ENCODE measurements at regions not wholly inside any gene's neighbourhood (a gene's known extent, or its start where the extent isn't known, plus 50 kb on each side); places are given as distances from the start of the nearest gene placed in this dataset.

GRCh38 chr10:56082169-56082568 is 278.9 kb downstream of the ZWINT start (continued):
- TF ChIP-seq CSRNP3 (CRISPR knock-in tag; IDR thresholded peaks at IDR 0.05) (no peak), ZNF8 (CRISPR knock-in tag; IDR thresholded peaks at IDR 0.05) (no peak), CSDC2 (CRISPR knock-in tag; IDR thresholded peaks at IDR 0.05) (no peak)

GRCh38 chr10:56068473-56069263 is 292.4 kb downstream of the ZWINT start:
- ATAC-seq = no peak
- TF ChIP-seq CSRNP3 (CRISPR knock-in tag; IDR thresholded peaks at IDR 0.05) (no peak), ZFP30 (CRISPR knock-in tag; IDR thresholded peaks at IDR 0.05) (no peak), RARB (CRISPR knock-in tag; IDR thresholded peaks at IDR 0.05) (no peak), ZNF70 (CRISPR knock-in tag; IDR thresholded peaks at IDR 0.05) (no peak), ZFP3 (CRISPR knock-in tag; IDR thresholded peaks at IDR 0.05) (no peak)

- ATAC-seq = no peak
- TF ChIP-seq ZC3H10 (CRISPR knock-in tag; IDR thresholded peaks at IDR 0.05) = no peak
- TF ChIP-seq PATZ1 (CRISPR knock-in tag; IDR thresholded peaks at IDR 0.05; ENCODE audit: borderline replicate concordance) = no peak
- no peak for TF ChIP-seq ZFP30 (CRISPR knock-in tag; IDR thresholded peaks at IDR 0.05)
- no peak for TF ChIP-seq OSR1 (CRISPR knock-in tag; IDR thresholded peaks at IDR 0.05)
- TF ChIP-seq BACH2 (CRISPR knock-in tag; IDR thresholded peaks at IDR 0.05; ENCODE audit: borderline replicate concordance) = no peak
- TF ChIP-seq PPARA (CRISPR knock-in tag; IDR thresholded peaks at IDR 0.05; ENCODE audit: borderline replicate concordance) = no peak
These were observed 293.0 kb downstream of the ZWINT start for GRCh38 chr10:56068040-56068439.

GRCh38 chr10:56063642-56064041 is 297.4 kb downstream of the ZWINT start:
- no peak for TF ChIP-seq ESRRG (CRISPR knock-in tag; IDR thresholded peaks at IDR 0.05)
- TF ChIP-seq CSRNP3 (CRISPR knock-in tag; IDR thresholded peaks at IDR 0.05) = no peak
- no peak for TF ChIP-seq ZNF565 (CRISPR knock-in tag; conservative IDR thresholded peaks at IDR 0.05; ENCODE audit: low read depth)
- TF ChIP-seq PPARA (CRISPR knock-in tag; IDR thresholded peaks at IDR 0.05; ENCODE audit: borderline replicate concordance) = no peak
- ATAC-seq = no peak

- no peak for ATAC-seq
- TF ChIP-seq CSRNP3 (CRISPR knock-in tag; IDR thresholded peaks at IDR 0.05) (no peak), BACH2 (CRISPR knock-in tag; IDR thresholded peaks at IDR 0.05; ENCODE audit: borderline replicate concordance) (no peak), GLIS3 (CRISPR knock-in tag; IDR thresholded peaks at IDR 0.05) (no peak), POU6F1 (CRISPR knock-in tag; IDR thresholded peaks at IDR 0.05; ENCODE audit: borderline replicate concordance, low read depth) (no peak), PATZ1 (CRISPR knock-in tag; IDR thresholded peaks at IDR 0.05; ENCODE audit: borderline replicate concordance) (no peak), OSR1 (CRISPR knock-in tag; IDR thresholded peaks at IDR 0.05) (no peak), PPARA (CRISPR knock-in tag; IDR thresholded peaks at IDR 0.05; ENCODE audit: borderline replicate concordance) (no peak), ISL1 (CRISPR knock-in tag; IDR thresholded peaks at IDR 0.05) (no peak), ZFP3 (CRISPR knock-in tag; IDR thresholded peaks at IDR 0.05) (no peak), ZNF8 (CRISPR knock-in tag; IDR thresholded peaks at IDR 0.05) (no peak), ZFP30 (CRISPR knock-in tag; IDR thresholded peaks at IDR 0.05) (no peak), ZNF70 (CRISPR knock-in tag; IDR thresholded peaks at IDR 0.05) (no peak), SNAI2 (CRISPR knock-in tag; IDR thresholded peaks at IDR 0.05) (no peak), CSDC2 (CRISPR knock-in tag; IDR thresholded peaks at IDR 0.05) (no peak)
These were observed 303.2 kb downstream of the ZWINT start for GRCh38 chr10:56057860-56058259.
